GM12878 (cell line): ENCODE measurements at regions not wholly inside any gene's neighbourhood (a gene's known extent, or its start where the extent isn't known, plus 50 kb on each side); places are given as distances from the start of the nearest gene placed in this dataset.

Source experiments
- ATAC-seq: fragments of 200-7000 bp; cut with Tn5 transposase; 3 replicates; pipeline ENCODE4 v1.9.1; 2020; ENCODE audit warnings: mild to moderate bottlenecking, moderate library complexity
- BruUV-seq: library from RNA; stranded (reverse); fragments of 400-500 nt; replicated peaks from 2 replicates; lab custom pipeline; 2021; lab: Mats Ljungman, UMichigan
- CTCF ChIA-PET: fragments of 300-600 bp; sonication (Branson Sonifier 250); formaldehyde crosslinking; extraction: SDS; loops from one replicate; lab custom pipeline; 2021; ENCODE audit warnings: inconsistent platforms; lab: Yijun Ruan, JAX
- POLR2A ChIA-PET: fragments of 350-600 bp; formaldehyde crosslinking; extraction: SDS; loops from one replicate; lab custom pipeline; 2021; ENCODE audit warnings: inconsistent platforms; lab: Charles Lee
- RAD21 ChIA-PET: fragments of 300-600 bp; sonication (Branson Sonifier 250); formaldehyde crosslinking; loops from one replicate; lab custom pipeline; 2023; ENCODE audit warnings: antibody characterized with exemption; ENCODE audit not compliant: unreplicated experiment; lab: Charles Lee
- SMC1A ChIA-PET: fragments of 300-600 bp; sonication (Branson Sonifier 250); formaldehyde crosslinking; loops from one replicate; lab custom pipeline; 2023; ENCODE audit not compliant: unreplicated experiment, uncharacterized antibody; lab: Charles Lee
- DNase-seq: peaks from one replicate; pipeline ENCODE4 v3.0.0-alpha.2; 2011; ENCODE audit warnings: low read depth, low spot score
- FAIRE-seq: peaks from 3 replicates; lab custom pipeline; 2011; peaks lifted over from hg19 to GRCh38; lab: Jason Lieb, UNC
- H2AFZ ChIP-seq: 2 replicates; pipeline ENCODE4 v1.6.0; 2011; ENCODE audit warnings: low read depth, low read length, control low read depth; ENCODE audit not compliant: control insufficient read depth
- H3K27ac ChIP-seq: 2 replicates; pipeline ENCODE4 v1.5.1; 2011; ENCODE audit warnings: control low read depth; ENCODE audit not compliant: control insufficient read depth, insufficient read depth
- H3K27me3 ChIP-seq, 2 experiments: replicated peaks in 1 of 2; 2 replicates each; pipeline versions ENCODE4 v1.6.0 to v1.6.1; 2011; ENCODE audit warnings: low read length in 1 of 2; ENCODE audit not compliant: control insufficient read depth in 2 of 2, insufficient read depth in 2 of 2
- H3K36me3 ChIP-seq, 2 experiments: 2 replicates each; pipeline ENCODE4 v1.5.1; 2011; ENCODE audit warnings: low read length in 1 of 2; ENCODE audit not compliant: control insufficient read depth in 2 of 2, insufficient read depth in 2 of 2
- H3K4me1 ChIP-seq: 2 replicates; pipeline ENCODE4 v1.6.1; 2011; ENCODE audit warnings: mild to moderate bottlenecking, low read length, moderate library complexity, mixed read lengths; ENCODE audit not compliant: control insufficient read depth, insufficient read depth
- H3K4me2 ChIP-seq: 2 replicates; pipeline ENCODE4 v1.6.0; 2011; ENCODE audit warnings: control low read depth; ENCODE audit not compliant: control insufficient read depth, insufficient read depth
- H3K4me3 ChIP-seq: fragments of 200-600 bp; sonication (generic); 2 replicates; pipeline ENCODE4 v1.5.1; 2016
- H3K79me2 ChIP-seq: 2 replicates; pipeline ENCODE4 v1.6.0; 2011; ENCODE audit warnings: low read length; ENCODE audit not compliant: control insufficient read depth, insufficient read depth
- H3K9ac ChIP-seq: 2 replicates; pipeline ENCODE4 v1.8.0; 2011; ENCODE audit warnings: low read length, control low read depth, mixed read lengths; ENCODE audit not compliant: control insufficient read depth, insufficient read depth
- H3K9me3 ChIP-seq: replicated peaks from 3 replicates; pipeline ENCODE4 v1.5.1; 2011; ENCODE audit warnings: mild to moderate bottlenecking, low read length; ENCODE audit not compliant: control insufficient read depth, insufficient read depth
- H4K20me1 ChIP-seq: 2 replicates; pipeline ENCODE4 v1.6.0; 2011; ENCODE audit not compliant: control insufficient read depth, insufficient read depth
- ATF7 ChIP-seq: fragments of 450-650 bp; IDR thresholded peaks from 2 replicates; pipeline ENCODE4 v1.6.1; 2016; ENCODE audit warnings: low read depth, mild to moderate bottlenecking
- BCL11A ChIP-seq: IDR thresholded peaks from 2 replicates; pipeline ENCODE4 v1.6.1; 2011; ENCODE audit warnings: low read depth, low read length
- CTCF ChIP-seq, 3 experiments: IDR thresholded peaks in 2 of 3; conservative IDR thresholded peaks in 1 of 3; 2 replicates each; pipeline ENCODE4 v1.5.1; 2011; ENCODE audit warnings: low read depth in 3 of 3, low read length in 3 of 3, mild to moderate bottlenecking in 3 of 3, control low read depth in 2 of 3, moderate library complexity in 2 of 3, inconsistent platforms in 1 of 3, mixed read lengths in 1 of 3; ENCODE audit not compliant: control insufficient read depth in 2 of 3, insufficient read depth in 1 of 3; ENCODE audit errors: extremely low read depth in 1 of 3
- E2F8 ChIP-seq: fragments of 450-650 bp; IDR thresholded peaks from 2 replicates; pipeline ENCODE4 v1.6.1; 2018; ENCODE audit warnings: mild to moderate bottlenecking, low read depth, moderate library complexity; ENCODE audit not compliant: partially characterized antibody
- NBN ChIP-seq: fragments of 450-650 bp; IDR thresholded peaks from 2 replicates; pipeline ENCODE4 v1.6.1; 2016
- USF1 ChIP-seq: IDR thresholded peaks from 2 replicates; pipeline ENCODE4 v1.6.1; 2011; ENCODE audit warnings: borderline replicate concordance, low read depth, mild to moderate bottlenecking, moderate library complexity, mixed read lengths, low read length; ENCODE audit not compliant: insufficient read depth; ENCODE audit errors: extremely low read length
- WGBS: methylation state at CpG from one replicate; pipeline ENCODE4 v1.1.6; 2016; ENCODE audit warnings: low lambda C conversion rate; ENCODE audit not compliant: insufficient replicate concordance, insufficient coverage; ENCODE audit errors: missing lambda C conversion rate; 5-methylcytosine and 5-hydroxymethylcytosine counted together
- in situ Hi-C: fragments of 300-500 bp; cut with MboI; formaldehyde crosslinking; loops from 9 replicates; pipeline ENCODE4 v1.14.3; 2018; ENCODE audit warnings: mixed read lengths
- intact Hi-C: fragments of 100-400 bp; cut with micrococcal nuclease; formaldehyde crosslinking; loops from one replicate; pipeline ENCODE4 v1.14.2; 2022; ENCODE audit not compliant: unreplicated experiment
- TF ChIP-seq, protein P1 (sequence below): fragments of 450-650 bp; IDR thresholded peaks from 2 replicates; pipeline ENCODE4 v1.6.1; 2017; ENCODE audit warnings: low read depth, mild to moderate bottlenecking, moderate library complexity

GRCh38 chr16:65773301-65773874 is 593.1 kb upstream of the CDH5 start:
- no peak for TF ChIP-seq ATF7
- no peak for TF ChIP-seq CTCF (IDR thresholded peaks at IDR 0.05 in 2 of 3, conservative IDR thresholded peaks at IDR 0.05 in 1 of 3; ENCODE audit: control insufficient read depth in 2 of 3, extremely low read depth in 1 of 3, insufficient read depth in 1 of 3, low read depth in 3 of 3, low read length in 3 of 3)
- TF ChIP-seq USF1 = no peak
- TF ChIP-seq NBN = no peak
- TF ChIP-seq BCL11A = no peak
- TF ChIP-seq, protein P1, sequence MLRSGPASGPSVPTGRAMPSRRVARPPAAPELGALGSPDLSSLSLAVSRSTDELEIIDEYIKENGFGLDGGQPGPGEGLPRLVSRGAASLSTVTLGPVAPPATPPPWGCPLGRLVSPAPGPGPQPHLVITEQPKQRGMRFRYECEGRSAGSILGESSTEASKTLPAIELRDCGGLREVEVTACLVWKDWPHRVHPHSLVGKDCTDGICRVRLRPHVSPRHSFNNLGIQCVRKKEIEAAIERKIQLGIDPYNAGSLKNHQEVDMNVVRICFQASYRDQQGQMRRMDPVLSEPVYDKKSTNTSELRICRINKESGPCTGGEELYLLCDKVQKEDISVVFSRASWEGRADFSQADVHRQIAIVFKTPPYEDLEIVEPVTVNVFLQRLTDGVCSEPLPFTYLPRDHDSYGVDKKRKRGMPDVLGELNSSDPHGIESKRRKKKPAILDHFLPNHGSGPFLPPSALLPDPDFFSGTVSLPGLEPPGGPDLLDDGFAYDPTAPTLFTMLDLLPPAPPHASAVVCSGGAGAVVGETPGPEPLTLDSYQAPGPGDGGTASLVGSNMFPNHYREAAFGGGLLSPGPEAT = no peak
- TF ChIP-seq E2F8 = no peak
- Histone ChIP-seq H3K79me2 (no peaks in the 10 kb centered on the region), H3K4me2 (no peak overlapping the region), H3K27me3 (no peaks in the 10 kb centered on the region), H3K36me3 (no peaks in the 10 kb centered on the region), H4K20me1 (no peaks in the 10 kb centered on the region), H2AFZ (no peak overlapping the region), H3K4me1 (no peaks in the 10 kb centered on the region), H3K27ac (no peak overlapping the region), H3K4me3 (no peak overlapping the region), H3K9me3 (no peaks in the 10 kb centered on the region; the same call in 2 of the 3 replicates), H3K9ac (no peak overlapping the region)
- FAIRE-seq (no peak), ATAC-seq (no peak), DNase-seq (no peak)
- POLR2A ChIA-PET = no interaction called here
- RAD21 ChIA-PET = no interaction called here
- in situ Hi-C loops = no loop called here
- SMC1A ChIA-PET = no interaction called here
- WGBS = 7% methylated on average over 10 of the region's 10 CpGs
- CTCF ChIA-PET = no interaction called here
- no TSS peak for BruUV-seq
- intact Hi-C loops = no loop called here
